Esophagus muscularis mucosa (tissue), 4 donors: ENCODE measurements at regions not wholly inside any gene's neighbourhood (a gene's known extent, or its start where the extent isn't known, plus 50 kb on each side); places are given as distances from the start of the nearest gene placed in this dataset.

Experiments
- DNase-seq: peaks from one replicate; pipeline ENCODE4 v3.0.0-alpha.2; 2017; ENCODE audit errors: extremely low spot score
- H3K27ac ChIP-seq, 4 donors: fragments of 200-600 bp; sonication (generic); replicated peaks in 1 of 4; 1 replicate in 3 of 4; 2 replicates in 1 of 4; pipeline ENCODE4 v1.5.1; 2016 to 2019; ENCODE audit warnings: mild to moderate bottlenecking in 1 of 4
- H3K27me3 ChIP-seq, 4 donors: fragments of 200-600 bp; sonication (generic); one replicate each; pipeline versions ENCODE4 v1.5.1 to v1.6.0; 2016 to 2019
- H3K36me3 ChIP-seq, 4 donors: fragments of 200-600 bp; sonication (generic); one replicate each; pipeline ENCODE4 v1.5.1; 2016 to 2019
- H3K4me1 ChIP-seq, 4 donors: fragments of 200-600 bp; sonication (generic); one replicate each; pipeline ENCODE4 v1.5.1; 2016 to 2019
- H3K4me3 ChIP-seq, 4 donors: fragments of 200-600 bp; sonication (generic); 1 replicate in 2 of 4; 2 replicates in 2 of 4; pipeline ENCODE4 v1.5.1; 2016 to 2019; ENCODE audit warnings: mild to moderate bottlenecking in 4 of 4, moderate library complexity in 1 of 4
- H3K9me3 ChIP-seq, 4 donors: fragments of 200-600 bp; sonication (generic); 1 replicate in 3 of 4; 2 replicates in 1 of 4; pipeline ENCODE4 v1.5.1; 2016 to 2019
- CTCF ChIP-seq, 3 experiments: fragments of 200-600 bp in 2 of 3; fragments of 450-650 bp in 1 of 3; sonication (generic) in 2 of 3; IDR thresholded peaks; one replicate each; pipeline ENCODE4 v1.5.1; 2017 to 2019; ENCODE audit warnings: antibody characterized with exemption in 3 of 3, mild to moderate bottlenecking in 2 of 3, moderate library complexity in 1 of 3
- EP300 ChIP-seq: sonication (generic); formaldehyde crosslinking; IDR thresholded peaks from one replicate; pipeline ENCODE4 v1.6.1; 2017; ENCODE audit warnings: antibody characterized with exemption
- POLR2A ChIP-seq: fragments of 450-650 bp; IDR thresholded peaks from one replicate; pipeline ENCODE4 v1.6.1; 2017; ENCODE audit warnings: antibody characterized with exemption, moderate library complexity, mild to moderate bottlenecking, low read depth
- POLR2AphosphoS5 ChIP-seq, 2 donors: sonication (generic); formaldehyde crosslinking; IDR thresholded peaks; one replicate each; pipeline ENCODE4 v1.6.1; 2017; ENCODE audit warnings: antibody characterized with exemption in 2 of 2
- WGBS: methylation state at CpG from one replicate; pipeline ENCODE4 v1.1.5; 2018; 5-methylcytosine and 5-hydroxymethylcytosine counted together
- intact Hi-C: fragments of 100-400 bp; cut with DNase I; formaldehyde crosslinking; loops from one replicate; pipeline ENCODE4 v1.15.1; 2023

- H3K4me3 ChIP-seq, result no peak overlapping the region
- WGBS, result 86% methylated on average over 1 of the region's 1 CpG
- H3K27ac ChIP-seq, result no peak overlapping the region
- intact Hi-C loops, result no loop called here
- H3K27me3 ChIP-seq, result no peaks in the 10 kb centered on the region
- H3K4me1 ChIP-seq, result peaks cover 0 to 10% (median 0%) of the 10 kb centered on the region in 4 donors
- H3K36me3 ChIP-seq, result no peaks in the 10 kb centered on the region
- no peaks in the 10 kb centered on the region for H3K9me3 ChIP-seq
- no peak for DNase-seq
- no peak for TF ChIP-seq CTCF (IDR thresholded peaks at IDR 0.05)
Measured at GRCh38 chr2:18682681-18683080, 93.3 kb upstream of the NT5C1B start.

- DNase-seq, result no peak
- Histone ChIP-seq H3K27me3 (no peaks in the 10 kb centered on the region), H3K9me3 (peaks cover 0 to 19% (median 12%) of the 10 kb centered on the region in 4 donors), H3K4me3 (no peak overlapping the region), H3K36me3 (no peaks in the 10 kb centered on the region), H3K27ac (no peak overlapping the region), H3K4me1 (no peaks in the 10 kb centered on the region)
- WGBS, result 94% methylated on average over 2 of the region's 2 CpGs
- TF ChIP-seq CTCF (IDR thresholded peaks at IDR 0.05) (no peak), POLR2A (no peak), POLR2AphosphoS5 (IDR thresholded peaks at IDR 0.05) (no peak), EP300 (no peak)
- intact Hi-C loops, result no loop called here
Measured at GRCh38 chr2:18677280-18677679, 87.9 kb upstream of the NT5C1B start.

- H3K4me1 ChIP-seq, result no peaks in the 10 kb centered on the region
- H3K36me3 ChIP-seq, result no peaks in the 10 kb centered on the region
- no peak overlapping the region for H3K27ac ChIP-seq
- no peaks in the 10 kb centered on the region for H3K27me3 ChIP-seq
- TF ChIP-seq POLR2A (no peak), EP300 (no peak), CTCF (IDR thresholded peaks at IDR 0.05) (no peak), POLR2AphosphoS5 (IDR thresholded peaks at IDR 0.05) (no peak)
- no peak overlapping the region for H3K4me3 ChIP-seq
- no peak for DNase-seq
- intact Hi-C loops, result no loop called here
- H3K9me3 ChIP-seq, result peaks cover 0 to 19% (median 12%) of the 10 kb centered on the region in 4 donors
Measured at GRCh38 chr2:18674309-18674708, 84.9 kb upstream of the NT5C1B start.

- Histone ChIP-seq H3K27me3 (no peaks in the 10 kb centered on the region), H3K4me3 (no peak overlapping the region), H3K27ac (no peak overlapping the region), H3K9me3 (peaks cover 0 to 19% (median 12%) of the 10 kb centered on the region in 4 donors), H3K36me3 (no peaks in the 10 kb centered on the region), H3K4me1 (peaks cover 0 to 12% (median 4%) of the 10 kb centered on the region in 4 donors)
- intact Hi-C loops, result no loop called here
- no peak for TF ChIP-seq EP300
- TF ChIP-seq POLR2AphosphoS5 (IDR thresholded peaks at IDR 0.05), result no peak
- no peak for TF ChIP-seq CTCF (IDR thresholded peaks at IDR 0.05)
- no peak for TF ChIP-seq POLR2A
- DNase-seq, result no peak
Measured at GRCh38 chr2:18671363-18671762, 82.0 kb upstream of the NT5C1B start.

- no peak overlapping the region for H3K27ac ChIP-seq
- no peak overlapping the region for H3K4me3 ChIP-seq
- DNase-seq, result no peak
- no peaks in the 10 kb centered on the region for H3K36me3 ChIP-seq
- WGBS, result 45% methylated on average over 2 of the region's 2 CpGs
- H3K9me3 ChIP-seq, result peaks cover 0 to under 1% (median 0%) of the 10 kb centered on the region in 4 donors
- TF ChIP-seq EP300, result no peak
- no peak for TF ChIP-seq POLR2A
- TF ChIP-seq CTCF (IDR thresholded peaks at IDR 0.05), result no peak
- TF ChIP-seq POLR2AphosphoS5 (IDR thresholded peaks at IDR 0.05), result no peak
- no peaks in the 10 kb centered on the region for H3K27me3 ChIP-seq
- intact Hi-C loops, result no loop called here
- peaks cover 0 to 23% (median 12%) of the 10 kb centered on the region in 4 donors for H3K4me1 ChIP-seq
Measured at GRCh38 chr2:18668221-18668620, 78.9 kb upstream of the NT5C1B start.
